HG02840 (cell line): ENCODE measurements at regions not wholly inside any gene's neighbourhood (a gene's known extent, or its start where the extent isn't known, plus 50 kb on each side); places are given as distances from the start of the nearest gene placed in this dataset.

Source experiments
- ATAC-seq: cut with Tn5 transposase; IDR thresholded peaks from one replicate; pipeline ENCODE4 v1.9.1; 2021; ENCODE audit warnings: mild to moderate bottlenecking, moderate library complexity, moderate number of reproducible peaks; ENCODE audit not compliant: unreplicated experiment, low FRiP score

- no peak for ATAC-seq
Observed at GRCh38 chr10:131724891-131725580, 175.8 kb upstream of the PPP2R2D start.

- ATAC-seq: no peak
Observed at GRCh38 chr10:131725581-131726069, 175.2 kb upstream of the PPP2R2D start.

GRCh38 chr10:131726076-131726880 lies 174.5 kb upstream of the PPP2R2D start:
- no peak for ATAC-seq

- ATAC-seq: no peak
Observed at GRCh38 chr10:131726967-131727366, 173.8 kb upstream of the PPP2R2D start.

- ATAC-seq: no peak
Observed at GRCh38 chr10:131727560-131727959, 173.2 kb upstream of the PPP2R2D start.

GRCh38 chr10:131728286-131729228 lies 172.3 kb upstream of the PPP2R2D start:
- no peak for ATAC-seq

- ATAC-seq: no peak
Observed at GRCh38 chr10:131729361-131729760, 171.4 kb upstream of the PPP2R2D start.

GRCh38 chr10:131729938-131730660 lies 170.7 kb upstream of the PPP2R2D start:
- no peak for ATAC-seq

- ATAC-seq: no peak
Observed at GRCh38 chr10:131730771-131731497, 169.9 kb upstream of the PPP2R2D start.

- ATAC-seq: no peak
Observed at GRCh38 chr10:131731780-131732630, 168.8 kb upstream of the PPP2R2D start.

GRCh38 chr10:131732631-131733127 lies 168.1 kb upstream of the PPP2R2D start:
- no peak for ATAC-seq

GRCh38 chr10:131733596-131733995 lies 167.2 kb upstream of the PPP2R2D start:
- ATAC-seq: no peak

GRCh38 chr10:131735577-131735976 lies 165.2 kb upstream of the PPP2R2D start:
- no peak for ATAC-seq

GRCh38 chr10:131736321-131736980 lies 164.4 kb upstream of the PPP2R2D start:
- ATAC-seq: no peak

- ATAC-seq: no peak
Observed at GRCh38 chr10:131737543-131738395, 163.0 kb upstream of the PPP2R2D start.

GRCh38 chr10:131738396-131738735 lies 162.4 kb upstream of the PPP2R2D start:
- ATAC-seq: no peak

- ATAC-seq: no peak
Observed at GRCh38 chr10:131739206-131739605, 161.6 kb upstream of the PPP2R2D start.
